Glutamatergic neuron (in vitro differentiated cells): ENCODE measurements at regions not wholly inside any gene's neighbourhood (a gene's known extent, or its start where the extent isn't known, plus 50 kb on each side); places are given as distances from the start of the nearest gene placed in this dataset.

Experiments used
- DNase-seq: peaks from one replicate; pipeline ENCODE4 v3.0.0; 2022
- H3K27ac Mint-ChIP-seq: one replicate; pipeline ENCODE4 v1.8.0; 2020; ENCODE audit warnings: mild to moderate bottlenecking, mixed read lengths, inconsistent platforms; ENCODE audit not compliant: unreplicated experiment
- H3K27me3 Mint-ChIP-seq: one replicate; pipeline ENCODE4 v1.8.0; 2020; ENCODE audit warnings: mild to moderate bottlenecking, moderate library complexity, mixed read lengths, inconsistent platforms; ENCODE audit not compliant: unreplicated experiment
- H3K36me3 Mint-ChIP-seq: one replicate; pipeline ENCODE4 v1.8.0; 2020; ENCODE audit warnings: mild to moderate bottlenecking, mixed read lengths, inconsistent platforms; ENCODE audit not compliant: unreplicated experiment
- H3K4me1 Mint-ChIP-seq: one replicate; pipeline ENCODE4 v1.8.0; 2020; ENCODE audit warnings: mild to moderate bottlenecking, low read depth, mixed read lengths, inconsistent platforms; ENCODE audit not compliant: unreplicated experiment
- H3K4me3 Mint-ChIP-seq: one replicate; pipeline ENCODE4 v1.8.0; 2020; ENCODE audit warnings: mild to moderate bottlenecking, mixed read lengths, inconsistent platforms; ENCODE audit not compliant: unreplicated experiment
- H3K9me3 Mint-ChIP-seq: one replicate; pipeline ENCODE4 v1.8.0; 2020; ENCODE audit warnings: mild to moderate bottlenecking, moderate library complexity, mixed read lengths, inconsistent platforms; ENCODE audit not compliant: unreplicated experiment
- TF ChIP-seq, protein P1 (sequence below): fragments of 200-600 bp; sonication (generic); IDR thresholded peaks from one replicate; pipeline ENCODE4 v1.5.0; 2021; ENCODE audit not compliant: partially characterized antibody, unreplicated experiment

DNA sequence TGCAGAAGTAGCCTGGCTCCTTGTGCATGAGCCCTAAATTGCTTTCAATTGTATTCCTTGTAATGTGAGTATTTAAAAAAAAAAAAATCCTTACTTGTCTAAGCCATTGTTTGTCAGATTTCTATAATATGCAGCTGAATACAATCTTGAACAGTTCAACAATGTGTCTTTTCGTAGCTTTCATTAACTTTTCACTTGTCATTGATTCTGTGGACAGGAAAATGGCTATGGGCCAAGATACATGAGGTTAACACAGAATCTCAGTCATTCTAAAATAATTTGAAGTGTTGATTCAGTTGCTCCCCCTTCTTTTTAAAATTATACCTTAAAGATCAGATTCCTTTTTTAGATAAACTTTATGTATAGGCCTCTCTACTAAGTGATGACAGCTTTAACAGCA lies 395.8 kb upstream of the KLF12 start:
- Mint-ChIP-seq H3K27ac (no peak overlapping the region), H3K4me3 (no peak overlapping the region), H3K4me1 (no peaks in the 10 kb centered on the region), H3K36me3 (no peaks in the 10 kb centered on the region), H3K27me3 (peaks cover 4% of the 10 kb centered on the region), H3K9me3 (peaks cover 2% of the 10 kb centered on the region)
- DNase-seq: no peak
- TF ChIP-seq, protein P1, sequence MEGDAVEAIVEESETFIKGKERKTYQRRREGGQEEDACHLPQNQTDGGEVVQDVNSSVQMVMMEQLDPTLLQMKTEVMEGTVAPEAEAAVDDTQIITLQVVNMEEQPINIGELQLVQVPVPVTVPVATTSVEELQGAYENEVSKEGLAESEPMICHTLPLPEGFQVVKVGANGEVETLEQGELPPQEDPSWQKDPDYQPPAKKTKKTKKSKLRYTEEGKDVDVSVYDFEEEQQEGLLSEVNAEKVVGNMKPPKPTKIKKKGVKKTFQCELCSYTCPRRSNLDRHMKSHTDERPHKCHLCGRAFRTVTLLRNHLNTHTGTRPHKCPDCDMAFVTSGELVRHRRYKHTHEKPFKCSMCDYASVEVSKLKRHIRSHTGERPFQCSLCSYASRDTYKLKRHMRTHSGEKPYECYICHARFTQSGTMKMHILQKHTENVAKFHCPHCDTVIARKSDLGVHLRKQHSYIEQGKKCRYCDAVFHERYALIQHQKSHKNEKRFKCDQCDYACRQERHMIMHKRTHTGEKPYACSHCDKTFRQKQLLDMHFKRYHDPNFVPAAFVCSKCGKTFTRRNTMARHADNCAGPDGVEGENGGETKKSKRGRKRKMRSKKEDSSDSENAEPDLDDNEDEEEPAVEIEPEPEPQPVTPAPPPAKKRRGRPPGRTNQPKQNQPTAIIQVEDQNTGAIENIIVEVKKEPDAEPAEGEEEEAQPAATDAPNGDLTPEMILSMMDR: no peak

DNA sequence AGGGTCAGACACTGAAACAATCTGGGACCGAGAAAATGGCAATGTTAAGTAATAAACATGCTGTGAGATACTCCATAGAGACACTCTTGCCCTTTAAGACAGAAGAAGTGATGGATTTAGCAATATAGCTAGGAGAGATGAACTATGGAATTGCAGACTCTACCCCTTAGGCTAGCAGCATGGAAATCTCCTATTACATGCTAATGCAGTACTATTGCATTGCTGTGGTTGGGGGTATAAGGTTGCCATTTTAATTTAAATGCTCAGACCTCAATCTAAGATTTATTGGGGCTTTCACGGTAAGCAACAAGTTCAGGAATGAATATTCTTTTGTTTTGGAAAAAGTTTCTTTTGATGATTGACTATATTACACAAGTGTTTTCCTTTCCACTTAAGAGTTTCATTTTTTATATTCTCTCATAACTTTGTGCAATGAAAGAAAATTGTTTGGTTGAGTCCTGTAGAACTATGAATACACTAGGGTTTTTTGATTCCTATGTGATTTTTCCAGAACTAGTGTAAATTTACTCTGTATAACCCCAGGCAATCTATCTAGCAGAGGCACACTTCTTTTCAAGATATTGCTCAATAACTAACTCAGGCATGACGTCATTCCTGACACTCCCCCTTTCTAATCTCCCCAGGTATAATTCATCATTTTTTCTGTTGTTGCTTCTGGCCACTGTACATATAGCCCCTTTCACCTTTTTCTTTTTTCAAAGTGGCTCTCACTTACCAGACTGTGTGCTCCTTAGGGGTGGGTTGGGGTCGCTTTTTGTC lies 394.7 kb upstream of the KLF12 start:
- no peak overlapping the region for H3K27ac Mint-ChIP-seq
- no peak for DNase-seq
- peaks cover 2% of the 10 kb centered on the region for H3K9me3 Mint-ChIP-seq
- TF ChIP-seq, protein P1: no peak
- no peak overlapping the region for H3K4me3 Mint-ChIP-seq
- H3K4me1 Mint-ChIP-seq: no peaks in the 10 kb centered on the region
- no peaks in the 10 kb centered on the region for H3K36me3 Mint-ChIP-seq
- peaks cover 4% of the 10 kb centered on the region for H3K27me3 Mint-ChIP-seq

GRCh38 chr13:74523057-74523456 lies 388.9 kb upstream of the KLF12 start:
- no peak for DNase-seq
- Mint-ChIP-seq H3K4me3 (no peak overlapping the region), H3K27ac (no peak overlapping the region), H3K36me3 (no peaks in the 10 kb centered on the region), H3K27me3 (peaks cover 4% of the 10 kb centered on the region), H3K4me1 (no peaks in the 10 kb centered on the region), H3K9me3 (no peaks in the 10 kb centered on the region)
- TF ChIP-seq, protein P1: no peak

- H3K9me3 Mint-ChIP-seq: no peaks in the 10 kb centered on the region
- no peak for DNase-seq
- H3K4me3 Mint-ChIP-seq: no peak overlapping the region
- TF ChIP-seq, protein P1: no peak
- no peaks in the 10 kb centered on the region for H3K4me1 Mint-ChIP-seq
- no peaks in the 10 kb centered on the region for H3K36me3 Mint-ChIP-seq
- H3K27me3 Mint-ChIP-seq: no peaks in the 10 kb centered on the region
- H3K27ac Mint-ChIP-seq: no peak overlapping the region
Observed at GRCh38 chr13:74511523-74511922, 377.3 kb upstream of the KLF12 start.

DNA sequence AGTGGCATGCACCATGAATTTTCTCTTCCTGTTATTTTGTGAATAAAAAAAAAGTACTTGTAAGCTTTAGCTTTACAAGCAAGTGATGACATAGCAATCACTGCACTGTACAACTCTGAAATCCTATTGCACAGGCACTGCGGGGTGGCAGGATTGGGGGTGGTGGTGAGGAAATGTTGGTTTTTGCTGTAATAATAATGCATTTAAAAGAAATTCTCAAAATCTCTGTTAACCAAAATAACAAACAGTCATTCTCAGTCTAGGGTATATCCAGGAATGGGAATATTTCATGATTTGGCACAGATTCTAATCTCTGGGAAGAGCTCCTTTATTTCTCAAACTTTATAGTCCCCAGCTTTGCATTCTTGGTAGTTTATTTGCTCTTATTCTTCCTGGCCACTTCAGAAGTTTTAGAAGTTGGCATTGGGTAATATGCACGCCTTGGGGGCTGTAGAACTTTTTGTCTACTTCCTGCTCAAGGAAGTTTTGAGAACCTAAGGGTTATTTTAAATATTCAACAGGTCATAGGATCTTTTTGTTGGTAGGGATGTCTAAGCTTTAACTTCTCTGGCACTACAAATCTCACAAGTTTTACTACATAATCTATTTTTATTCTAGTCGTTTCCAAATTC lies 353.0 kb upstream of the KLF12 start:
- TF ChIP-seq, protein P1: no peak

More for the DNA sequence above, 353.0 kb upstream of the KLF12 start:
- Mint-ChIP-seq H3K27ac (no peak overlapping the region), H3K4me3 (no peak overlapping the region), H3K27me3 (no peaks in the 10 kb centered on the region), H3K4me1 (no peaks in the 10 kb centered on the region), H3K36me3 (no peaks in the 10 kb centered on the region), H3K9me3 (no peaks in the 10 kb centered on the region)
- no peak for DNase-seq
